ENCODE measurements at regions not wholly inside any gene's neighbourhood (a gene's known extent, or its start where the extent isn't known, plus 50 kb on each side); places are given as distances from the start of the nearest gene placed in this dataset.

DNA sequence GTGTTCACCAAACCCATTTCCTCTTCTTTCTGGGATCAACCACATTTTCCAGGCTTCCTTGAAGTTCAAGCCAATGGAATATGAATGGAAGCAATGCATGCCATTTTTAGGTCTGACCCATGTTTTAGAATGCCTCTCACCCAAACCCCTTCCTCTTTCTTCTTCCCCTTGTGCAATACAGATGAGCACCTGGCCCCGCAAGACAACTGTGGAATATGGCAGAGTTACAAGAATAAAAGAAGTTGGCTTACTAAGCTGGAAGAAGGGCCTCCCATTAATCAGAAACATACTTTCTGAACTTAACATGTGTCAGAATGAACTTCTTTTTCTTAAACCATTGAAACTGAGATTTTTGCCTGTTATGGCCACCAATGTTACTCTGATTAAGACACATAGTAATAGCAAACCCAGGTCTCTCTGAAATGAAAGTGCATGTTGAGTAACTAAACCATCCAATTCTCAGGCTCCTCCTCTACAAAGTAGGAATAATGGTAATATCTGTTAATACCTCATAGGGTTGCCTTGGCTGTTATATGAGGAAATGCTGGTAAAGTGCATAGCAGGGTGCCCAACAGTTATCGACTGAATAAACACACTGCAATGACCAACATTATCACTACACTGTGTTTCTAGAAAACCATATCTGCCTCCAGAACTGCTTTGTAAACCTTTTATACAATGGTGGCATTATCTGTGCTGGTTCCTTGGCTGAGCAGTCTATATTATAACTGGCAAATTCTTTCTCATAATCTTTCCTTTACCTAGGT lies 382.2 kb upstream of the NRP1 start:
- dilution Hi-C loops (cut with MboI; ENCODE audit: extremely low pct_ligation_motif_present, low sequenced_read_pairs): no loop called here
- TF ChIP-seq EZH2 (IDR thresholded peaks at IDR 0.05; ENCODE audit: low read length): no peak
- TF ChIP-seq, protein P1, sequence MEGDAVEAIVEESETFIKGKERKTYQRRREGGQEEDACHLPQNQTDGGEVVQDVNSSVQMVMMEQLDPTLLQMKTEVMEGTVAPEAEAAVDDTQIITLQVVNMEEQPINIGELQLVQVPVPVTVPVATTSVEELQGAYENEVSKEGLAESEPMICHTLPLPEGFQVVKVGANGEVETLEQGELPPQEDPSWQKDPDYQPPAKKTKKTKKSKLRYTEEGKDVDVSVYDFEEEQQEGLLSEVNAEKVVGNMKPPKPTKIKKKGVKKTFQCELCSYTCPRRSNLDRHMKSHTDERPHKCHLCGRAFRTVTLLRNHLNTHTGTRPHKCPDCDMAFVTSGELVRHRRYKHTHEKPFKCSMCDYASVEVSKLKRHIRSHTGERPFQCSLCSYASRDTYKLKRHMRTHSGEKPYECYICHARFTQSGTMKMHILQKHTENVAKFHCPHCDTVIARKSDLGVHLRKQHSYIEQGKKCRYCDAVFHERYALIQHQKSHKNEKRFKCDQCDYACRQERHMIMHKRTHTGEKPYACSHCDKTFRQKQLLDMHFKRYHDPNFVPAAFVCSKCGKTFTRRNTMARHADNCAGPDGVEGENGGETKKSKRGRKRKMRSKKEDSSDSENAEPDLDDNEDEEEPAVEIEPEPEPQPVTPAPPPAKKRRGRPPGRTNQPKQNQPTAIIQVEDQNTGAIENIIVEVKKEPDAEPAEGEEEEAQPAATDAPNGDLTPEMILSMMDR (optimal IDR thresholded peaks at IDR 0.05 in 1 of 3, IDR thresholded peaks at IDR 0.05 in 1 of 3, conservative IDR thresholded peaks at IDR 0.05 in 1 of 3; ENCODE audit: extremely low read depth in 1 of 3, insufficient read depth in 2 of 3, low read length in 3 of 3): no peak
- Histone ChIP-seq H3K4me3 (ENCODE audit: control insufficient read depth in 2 of 3, extremely low read depth in 1 of 3, insufficient read depth in 2 of 3, low read depth in 1 of 3, low read length in 3 of 3) (no peak overlapping the region), H3K9me1 (ENCODE audit: control insufficient read depth, extremely low read depth, insufficient read depth, low read length) (no peaks in the 10 kb centered on the region), H3K4me2 (ENCODE audit: control insufficient read depth, extremely low read depth, insufficient read depth, low read depth, low read length) (no peak overlapping the region), H3K4me1 (ENCODE audit: control insufficient read depth, extremely low read depth, insufficient read depth, low read length) (no peaks in the 10 kb centered on the region), H3K9me3 (ENCODE audit: control insufficient read depth, low read depth, low read length) (no peaks in the 10 kb centered on the region), H4K20me1 (ENCODE audit: control insufficient read depth, extremely low read depth, insufficient read depth, low read length) (no peaks in the 10 kb centered on the region), H2AFZ (ENCODE audit: control insufficient read depth, low read length) (no peak overlapping the region), H3K79me2 (ENCODE audit: control insufficient read depth, insufficient read depth, low read length) (no peaks in the 10 kb centered on the region), H3K9ac (ENCODE audit: control insufficient read depth, extremely low read depth, insufficient read depth, low read length) (no peak overlapping the region), H3K36me3 (ENCODE audit: control insufficient read depth in 2 of 2, extremely low read depth in 1 of 2, insufficient read depth in 2 of 2, low read length in 2 of 2) (no peaks in the 10 kb centered on the region), H3K27me3 (ENCODE audit: control insufficient read depth, extremely low read depth, insufficient read depth, low read length) (no peaks in the 10 kb centered on the region), H3K27ac (ENCODE audit: control insufficient read depth, insufficient read depth, low read length) (no peak overlapping the region)
- FAIRE-seq (no peak), DNase-seq (ENCODE audit: low read depth, low spot score) (no peak)

DNA sequence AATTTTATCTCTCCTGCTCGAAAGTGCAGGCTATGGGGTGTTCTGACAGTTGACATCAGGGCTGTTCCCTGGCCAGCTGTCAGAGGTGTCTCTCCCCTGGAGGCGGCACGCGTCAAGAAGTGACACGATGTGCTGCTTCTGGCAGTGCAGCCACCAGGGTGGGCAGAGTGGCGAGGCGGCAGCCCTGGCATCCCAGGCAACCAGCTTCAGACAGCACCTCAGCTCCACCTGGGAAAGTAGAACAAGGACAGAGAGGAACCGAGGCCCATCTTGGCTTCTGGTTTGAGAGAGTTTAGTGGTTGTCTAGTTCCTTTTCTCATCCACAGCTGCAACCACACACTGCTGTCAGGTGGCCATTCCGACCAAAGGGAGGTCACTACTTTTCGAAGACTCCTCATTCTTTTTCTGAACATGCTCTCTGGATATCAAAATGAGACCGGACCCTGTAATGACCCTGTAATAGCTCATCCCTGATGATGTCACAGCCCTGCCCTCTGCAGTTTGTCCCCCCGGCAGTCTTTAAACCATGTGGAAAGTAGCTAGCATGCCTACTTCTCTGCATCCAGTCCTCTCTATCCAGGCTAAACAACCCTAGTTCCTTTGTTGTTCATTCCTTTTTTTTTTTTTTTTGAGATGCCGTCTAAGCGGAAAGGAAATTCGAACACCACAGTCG lies 381.0 kb upstream of the NRP1 start:
- Histone ChIP-seq H3K4me3 (ENCODE audit: control insufficient read depth in 2 of 3, extremely low read depth in 1 of 3, insufficient read depth in 2 of 3, low read depth in 1 of 3, low read length in 3 of 3) (no peak overlapping the region), H3K27me3 (ENCODE audit: control insufficient read depth, extremely low read depth, insufficient read depth, low read length) (no peaks in the 10 kb centered on the region), H3K4me2 (ENCODE audit: control insufficient read depth, extremely low read depth, insufficient read depth, low read depth, low read length) (no peak overlapping the region), H3K9me1 (ENCODE audit: control insufficient read depth, extremely low read depth, insufficient read depth, low read length) (no peaks in the 10 kb centered on the region), H3K4me1 (ENCODE audit: control insufficient read depth, extremely low read depth, insufficient read depth, low read length) (no peaks in the 10 kb centered on the region), H3K27ac (ENCODE audit: control insufficient read depth, insufficient read depth, low read length) (no peak overlapping the region), H3K79me2 (ENCODE audit: control insufficient read depth, insufficient read depth, low read length) (no peaks in the 10 kb centered on the region), H4K20me1 (ENCODE audit: control insufficient read depth, extremely low read depth, insufficient read depth, low read length) (no peaks in the 10 kb centered on the region), H3K36me3 (ENCODE audit: control insufficient read depth in 2 of 2, extremely low read depth in 1 of 2, insufficient read depth in 2 of 2, low read length in 2 of 2) (no peaks in the 10 kb centered on the region), H3K9ac (ENCODE audit: control insufficient read depth, extremely low read depth, insufficient read depth, low read length) (no peak overlapping the region), H2AFZ (ENCODE audit: control insufficient read depth, low read length) (no peak overlapping the region), H3K9me3 (ENCODE audit: control insufficient read depth, low read depth, low read length) (no peaks in the 10 kb centered on the region)
- DNase-seq (ENCODE audit: low read depth, low spot score): no peak
- no peak for FAIRE-seq
- TF ChIP-seq, protein P1 (optimal IDR thresholded peaks at IDR 0.05 in 1 of 3, IDR thresholded peaks at IDR 0.05 in 1 of 3, conservative IDR thresholded peaks at IDR 0.05 in 1 of 3; ENCODE audit: extremely low read depth in 1 of 3, insufficient read depth in 2 of 3, low read length in 3 of 3): no peak
- TF ChIP-seq EZH2 (IDR thresholded peaks at IDR 0.05; ENCODE audit: low read length): no peak
- dilution Hi-C loops (cut with MboI; ENCODE audit: extremely low pct_ligation_motif_present, low sequenced_read_pairs): no loop called here

Measured in keratinocyte (primary cell).